HEK293 (cell line): ENCODE measurements at regions not wholly inside any gene's neighbourhood (a gene's known extent, or its start where the extent isn't known, plus 50 kb on each side); places are given as distances from the start of the nearest gene placed in this dataset.

Experiments
- CTCF ChIA-PET: fragments of 350-600 bp; formaldehyde crosslinking; extraction: SDS; loops from one replicate; lab custom pipeline; 2021; ENCODE audit warnings: antibody characterized with exemption; lab: Yijun Ruan, JAX
- POLR2A ChIA-PET: fragments of 300-600 bp; formaldehyde crosslinking; extraction: SDS; loops from one replicate; lab custom pipeline; 2020; ENCODE audit warnings: antibody characterized with exemption, inconsistent platforms; lab: Yijun Ruan, JAX
- H3K27ac ChIP-seq: fragments of 200-500 bp; sonication (Bioruptor generic); 2 replicates; pipeline ENCODE4 v1.5.1; 2014; ENCODE audit warnings: low read depth, low read length, control low read depth, inconsistent platforms; ENCODE audit errors: extremely low read depth
- H3K36me3 ChIP-seq, 2 experiments: fragments of 200-500 bp in 1 of 2; sonication (Bioruptor generic) in 1 of 2; 1 replicate in 1 of 2; 2 replicates in 1 of 2; pipeline ENCODE4 v1.5.1; 2014 to 2017; ENCODE audit warnings: inconsistent platforms in 2 of 2, low read length in 2 of 2; ENCODE audit not compliant: control insufficient read depth in 2 of 2, insufficient read depth in 1 of 2
- H3K4me1 ChIP-seq: fragments of 200-500 bp; sonication (Bioruptor generic); 2 replicates; pipeline ENCODE4 v1.5.1; 2014; ENCODE audit warnings: mild to moderate bottlenecking, low read length, inconsistent platforms; ENCODE audit not compliant: control insufficient read depth, insufficient read depth
- H3K4me3 ChIP-seq: 2 replicates; pipeline ENCODE4 v1.5.1; 2011; ENCODE audit warnings: low read depth, mild to moderate bottlenecking, control low read depth, low read length, moderate library complexity
- H3K9me3 ChIP-seq: fragments of 200-500 bp; sonication (Bioruptor generic); 2 replicates; pipeline ENCODE4 v1.5.1; 2014; ENCODE audit warnings: low read depth, low read length, inconsistent platforms; ENCODE audit not compliant: control insufficient read depth, insufficient read depth
- HOXC10 ChIP-seq: sonication (generic); formaldehyde crosslinking; IDR thresholded peaks from 2 replicates; pipeline ENCODE4 v1.8.1; 2023; ENCODE audit warnings: mild to moderate bottlenecking, missing genetic modification reagents
- KLF8 ChIP-seq: fragments of 450-650 bp; formaldehyde crosslinking; IDR thresholded peaks from 2 replicates; pipeline ENCODE4 v1.5.1; 2016; ENCODE audit warnings: missing biosample characterization, missing genetic modification characterization
- MEIS1 ChIP-seq: sonication (generic); formaldehyde crosslinking; IDR thresholded peaks from 2 replicates; pipeline ENCODE4 v1.8.1; 2022; ENCODE audit warnings: missing genetic modification reagents, mild to moderate bottlenecking, borderline replicate concordance
- SALL2 ChIP-seq: fragments of 450-650 bp; formaldehyde crosslinking; IDR thresholded peaks from 2 replicates; pipeline ENCODE4 v1.5.0; 2017; ENCODE audit warnings: missing biosample characterization, mild to moderate bottlenecking, missing genetic modification characterization, borderline replicate concordance
- ZBTB20 ChIP-seq: fragments of 450-650 bp; formaldehyde crosslinking; IDR thresholded peaks from 2 replicates; pipeline ENCODE4 v1.5.1; 2016; ENCODE audit warnings: missing biosample characterization, missing genetic modification characterization
- ZNF133 ChIP-seq: fragments of 450-650 bp; formaldehyde crosslinking; IDR thresholded peaks from 2 replicates; pipeline ENCODE4 v1.5.1; 2016; ENCODE audit warnings: missing biosample characterization, missing genetic modification characterization
- ZNF140 ChIP-seq: fragments of 450-650 bp; formaldehyde crosslinking; IDR thresholded peaks from 2 replicates; pipeline ENCODE4 v1.5.1; 2016; ENCODE audit warnings: missing biosample characterization, missing genetic modification characterization
- ZNF221 ChIP-seq: fragments of 450-650 bp; formaldehyde crosslinking; IDR thresholded peaks from 2 replicates; pipeline ENCODE4 v1.5.1; 2017; ENCODE audit warnings: missing biosample characterization, missing genetic modification characterization, borderline replicate concordance
- ZNF366 ChIP-seq: fragments of 450-650 bp; formaldehyde crosslinking; conservative IDR thresholded peaks from 2 replicates; pipeline ENCODE4 v1.5.1; 2016; ENCODE audit warnings: missing biosample characterization, missing genetic modification characterization
- ZNF423 ChIP-seq: fragments of 450-650 bp; formaldehyde crosslinking; IDR thresholded peaks from 2 replicates; pipeline ENCODE4 v1.5.1; 2016; ENCODE audit warnings: missing biosample characterization, missing genetic modification characterization
- ZNF514 ChIP-seq: fragments of 450-650 bp; formaldehyde crosslinking; IDR thresholded peaks from 2 replicates; pipeline ENCODE4 v1.5.1; 2016; ENCODE audit warnings: missing biosample characterization, missing genetic modification characterization
- ZNF544 ChIP-seq: fragments of 450-650 bp; formaldehyde crosslinking; IDR thresholded peaks from 2 replicates; pipeline ENCODE4 v1.5.0; 2017; ENCODE audit warnings: missing biosample characterization, missing genetic modification characterization
- ZNF626 ChIP-seq: fragments of 450-650 bp; sonication (Bioruptor Pico); formaldehyde crosslinking; IDR thresholded peaks from 2 replicates; pipeline ENCODE4 v1.5.1; 2018; ENCODE audit warnings: missing biosample characterization, missing genetic modification characterization, inconsistent platforms
- ZNF654 ChIP-seq: fragments of 450-650 bp; formaldehyde crosslinking; IDR thresholded peaks from 2 replicates; pipeline ENCODE4 v1.5.1; 2016; ENCODE audit warnings: low read depth, missing biosample characterization, missing genetic modification characterization
- ZSCAN23 ChIP-seq: fragments of 450-650 bp; formaldehyde crosslinking; IDR thresholded peaks from 2 replicates; pipeline ENCODE4 v1.5.1; 2016; ENCODE audit warnings: missing biosample characterization, missing genetic modification characterization
- ZSCAN30 ChIP-seq: fragments of 450-650 bp; IDR thresholded peaks from 2 replicates; pipeline ENCODE4 v1.5.1; 2018; ENCODE audit warnings: missing biosample characterization, mild to moderate bottlenecking, missing genetic modification characterization, moderate library complexity
- TF ChIP-seq, protein P1 (sequence below): fragments of 450-650 bp; formaldehyde crosslinking; IDR thresholded peaks from 2 replicates; pipeline ENCODE4 v1.5.1; 2016; ENCODE audit warnings: missing biosample characterization, missing genetic modification characterization
- TF ChIP-seq, protein P2 (sequence below): fragments of 450-650 bp; formaldehyde crosslinking; IDR thresholded peaks from 2 replicates; pipeline ENCODE4 v1.5.1; 2017; ENCODE audit warnings: missing biosample characterization, missing genetic modification characterization
- TF ChIP-seq, protein P3 (sequence below): fragments of 450-650 bp; formaldehyde crosslinking; IDR thresholded peaks from 2 replicates; pipeline ENCODE4 v1.5.1; 2016; ENCODE audit warnings: missing biosample characterization, missing genetic modification characterization
- TF ChIP-seq, protein P4 (sequence below): fragments of 450-650 bp; formaldehyde crosslinking; IDR thresholded peaks from 2 replicates; pipeline ENCODE4 v1.5.1; 2016; ENCODE audit warnings: missing biosample characterization, missing genetic modification characterization
- TF ChIP-seq, protein P5 (sequence below): fragments of 450-650 bp; formaldehyde crosslinking; IDR thresholded peaks from 2 replicates; pipeline ENCODE4 v1.5.0; 2017; ENCODE audit warnings: missing biosample characterization, missing genetic modification characterization, borderline replicate concordance

DNA sequence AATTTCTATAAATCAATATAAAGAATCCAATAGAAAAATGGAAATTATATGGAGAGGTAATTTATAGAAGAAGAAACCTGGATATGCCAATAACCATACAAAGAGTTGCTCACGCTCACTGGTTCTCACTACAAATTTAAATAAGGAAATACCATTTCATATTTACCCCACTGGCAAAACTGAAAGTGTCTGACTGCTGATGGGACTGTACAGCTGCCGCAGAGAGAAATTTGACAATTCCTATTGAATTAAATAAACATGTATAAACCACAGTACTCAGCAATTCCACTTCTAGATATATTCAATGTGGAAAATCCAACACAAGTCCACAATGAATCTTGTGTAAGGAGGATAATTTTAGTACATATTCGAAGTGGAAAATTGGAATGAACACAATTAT, 830.4 kb upstream of the GRAMD2B start:
- no peaks in the 10 kb centered on the region; the same call in 1 of the 2 replicates for H3K4me1 ChIP-seq
- H3K4me3 ChIP-seq = no peak overlapping the region
- H3K27ac ChIP-seq = no peak overlapping the region
- CTCF ChIA-PET = no interaction called here
- TF ChIP-seq ZSCAN23 (tag by site-specific recombination) = no peak
- TF ChIP-seq, protein P1, sequence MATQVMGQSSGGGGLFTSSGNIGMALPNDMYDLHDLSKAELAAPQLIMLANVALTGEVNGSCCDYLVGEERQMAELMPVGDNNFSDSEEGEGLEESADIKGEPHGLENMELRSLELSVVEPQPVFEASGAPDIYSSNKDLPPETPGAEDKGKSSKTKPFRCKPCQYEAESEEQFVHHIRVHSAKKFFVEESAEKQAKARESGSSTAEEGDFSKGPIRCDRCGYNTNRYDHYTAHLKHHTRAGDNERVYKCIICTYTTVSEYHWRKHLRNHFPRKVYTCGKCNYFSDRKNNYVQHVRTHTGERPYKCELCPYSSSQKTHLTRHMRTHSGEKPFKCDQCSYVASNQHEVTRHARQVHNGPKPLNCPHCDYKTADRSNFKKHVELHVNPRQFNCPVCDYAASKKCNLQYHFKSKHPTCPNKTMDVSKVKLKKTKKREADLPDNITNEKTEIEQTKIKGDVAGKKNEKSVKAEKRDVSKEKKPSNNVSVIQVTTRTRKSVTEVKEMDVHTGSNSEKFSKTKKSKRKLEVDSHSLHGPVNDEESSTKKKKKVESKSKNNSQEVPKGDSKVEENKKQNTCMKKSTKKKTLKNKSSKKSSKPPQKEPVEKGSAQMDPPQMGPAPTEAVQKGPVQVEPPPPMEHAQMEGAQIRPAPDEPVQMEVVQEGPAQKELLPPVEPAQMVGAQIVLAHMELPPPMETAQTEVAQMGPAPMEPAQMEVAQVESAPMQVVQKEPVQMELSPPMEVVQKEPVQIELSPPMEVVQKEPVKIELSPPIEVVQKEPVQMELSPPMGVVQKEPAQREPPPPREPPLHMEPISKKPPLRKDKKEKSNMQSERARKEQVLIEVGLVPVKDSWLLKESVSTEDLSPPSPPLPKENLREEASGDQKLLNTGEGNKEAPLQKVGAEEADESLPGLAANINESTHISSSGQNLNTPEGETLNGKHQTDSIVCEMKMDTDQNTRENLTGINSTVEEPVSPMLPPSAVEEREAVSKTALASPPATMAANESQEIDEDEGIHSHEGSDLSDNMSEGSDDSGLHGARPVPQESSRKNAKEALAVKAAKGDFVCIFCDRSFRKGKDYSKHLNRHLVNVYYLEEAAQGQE (tag by site-specific recombination) = no peak
- TF ChIP-seq ZNF544 (tag by site-specific recombination) = no peak
- no peak for TF ChIP-seq ZBTB20 (tag by site-specific recombination)
- TF ChIP-seq KLF8 = no peak
- TF ChIP-seq SALL2 (tag by site-specific recombination) = no peak
- H3K36me3 ChIP-seq = no peaks in the 10 kb centered on the region
- POLR2A ChIA-PET = no interaction called here
- no peaks in the 10 kb centered on the region for H3K9me3 ChIP-seq

DNA sequence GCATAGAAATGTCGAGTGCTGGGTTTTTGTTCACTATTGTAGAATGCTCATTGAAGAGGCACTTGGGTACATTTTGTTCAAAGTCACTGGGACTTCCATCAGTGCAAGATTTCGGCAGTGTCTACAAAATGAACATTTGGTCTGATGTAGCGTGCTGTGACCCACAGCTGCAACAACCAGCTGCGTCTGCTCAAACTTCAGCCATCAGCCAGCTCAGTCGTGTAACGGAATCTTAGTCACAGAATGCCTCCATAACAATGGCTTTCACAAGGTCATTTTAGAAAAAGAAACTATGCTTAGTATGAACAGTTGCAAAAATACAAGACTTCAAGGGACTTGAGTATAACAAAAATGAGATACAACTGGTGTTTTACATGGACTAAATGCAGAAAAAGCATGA, 828.1 kb upstream of the GRAMD2B start:
- POLR2A ChIA-PET = no interaction called here
- Histone ChIP-seq H3K9me3 (no peaks in the 10 kb centered on the region), H3K4me1 (no peaks in the 10 kb centered on the region; the same call in 1 of the 2 replicates), H3K36me3 (no peaks in the 10 kb centered on the region), H3K4me3 (no peak overlapping the region), H3K27ac (no peak overlapping the region)
- TF ChIP-seq HOXC10 (CRISPR knock-in tag) (no peak), ZNF221 (tag by site-specific recombination) (no peak), ZNF626 (tag by site-specific recombination) (no peak), ZNF366 (tag by site-specific recombination) (no peak), ZNF133 (no peak)
- TF ChIP-seq, protein P2, sequence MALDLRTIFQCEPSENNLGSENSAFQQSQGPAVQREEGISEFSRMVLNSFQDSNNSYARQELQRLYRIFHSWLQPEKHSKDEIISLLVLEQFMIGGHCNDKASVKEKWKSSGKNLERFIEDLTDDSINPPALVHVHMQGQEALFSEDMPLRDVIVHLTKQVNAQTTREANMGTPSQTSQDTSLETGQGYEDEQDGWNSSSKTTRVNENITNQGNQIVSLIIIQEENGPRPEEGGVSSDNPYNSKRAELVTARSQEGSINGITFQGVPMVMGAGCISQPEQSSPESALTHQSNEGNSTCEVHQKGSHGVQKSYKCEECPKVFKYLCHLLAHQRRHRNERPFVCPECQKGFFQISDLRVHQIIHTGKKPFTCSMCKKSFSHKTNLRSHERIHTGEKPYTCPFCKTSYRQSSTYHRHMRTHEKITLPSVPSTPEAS (tag by site-specific recombination) = no peak
- TF ChIP-seq, all 188 proteins: peak for 0
- CTCF ChIA-PET = interaction anchor here (0.6 kb wide), 1 partner anchor 223 kb away, joined by 7 read pairs; no protein-coding TSS in a partner anchor

DNA sequence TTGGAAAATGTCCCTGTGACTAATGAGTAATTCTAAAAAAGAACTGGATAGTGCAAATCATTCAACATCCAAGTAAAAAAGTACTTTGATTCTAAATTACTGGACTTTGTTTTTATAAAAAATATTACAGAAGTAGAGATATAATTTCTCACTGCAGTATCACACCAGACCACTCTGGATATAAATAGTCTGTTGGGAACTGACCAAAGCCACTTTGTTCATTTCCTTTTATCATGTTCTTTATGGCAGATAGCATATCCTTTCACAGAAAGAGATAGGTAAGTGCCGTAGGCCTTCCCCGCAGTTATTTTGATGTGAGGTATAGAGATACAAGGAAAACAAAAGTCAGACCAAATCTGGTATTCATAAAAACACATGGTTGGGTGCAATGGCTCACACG, 827.4 kb upstream of the GRAMD2B start:
- Histone ChIP-seq H3K4me1 (no peaks in the 10 kb centered on the region), H3K36me3 (no peaks in the 10 kb centered on the region), H3K27ac (no peak overlapping the region), H3K4me3 (no peak overlapping the region), H3K9me3 (no peaks in the 10 kb centered on the region)
- CTCF ChIA-PET = no interaction called here
- POLR2A ChIA-PET = no interaction called here
- TF ChIP-seq ZSCAN23 (tag by site-specific recombination) (no peak), ZNF514 (tag by site-specific recombination) (no peak), ZNF654 (tag by site-specific recombination) (no peak), ZNF423 (tag by site-specific recombination) (no peak), MEIS1 (no peak), ZSCAN30 (tag by site-specific recombination) (no peak), ZNF140 (no peak)
- TF ChIP-seq, protein P3, sequence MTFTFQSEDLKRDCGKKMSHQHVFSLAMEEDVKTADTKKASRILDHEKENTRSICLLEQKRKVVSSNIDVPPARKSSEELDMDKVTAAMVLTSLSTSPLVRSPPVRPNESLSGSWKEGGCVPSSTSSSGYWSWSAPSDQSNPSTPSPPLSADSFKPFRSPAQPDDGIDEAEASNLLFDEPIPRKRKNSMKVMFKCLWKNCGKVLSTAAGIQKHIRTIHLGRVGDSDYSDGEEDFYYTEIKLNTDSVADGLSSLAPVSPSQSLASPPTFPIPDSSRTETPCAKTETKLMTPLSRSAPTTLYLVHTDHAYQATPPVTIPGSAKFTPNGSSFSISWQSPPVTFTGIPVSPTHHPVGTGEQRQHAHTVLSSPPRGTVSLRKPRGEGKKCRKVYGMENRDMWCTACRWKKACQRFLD = no peak
- TF ChIP-seq, protein P4, sequence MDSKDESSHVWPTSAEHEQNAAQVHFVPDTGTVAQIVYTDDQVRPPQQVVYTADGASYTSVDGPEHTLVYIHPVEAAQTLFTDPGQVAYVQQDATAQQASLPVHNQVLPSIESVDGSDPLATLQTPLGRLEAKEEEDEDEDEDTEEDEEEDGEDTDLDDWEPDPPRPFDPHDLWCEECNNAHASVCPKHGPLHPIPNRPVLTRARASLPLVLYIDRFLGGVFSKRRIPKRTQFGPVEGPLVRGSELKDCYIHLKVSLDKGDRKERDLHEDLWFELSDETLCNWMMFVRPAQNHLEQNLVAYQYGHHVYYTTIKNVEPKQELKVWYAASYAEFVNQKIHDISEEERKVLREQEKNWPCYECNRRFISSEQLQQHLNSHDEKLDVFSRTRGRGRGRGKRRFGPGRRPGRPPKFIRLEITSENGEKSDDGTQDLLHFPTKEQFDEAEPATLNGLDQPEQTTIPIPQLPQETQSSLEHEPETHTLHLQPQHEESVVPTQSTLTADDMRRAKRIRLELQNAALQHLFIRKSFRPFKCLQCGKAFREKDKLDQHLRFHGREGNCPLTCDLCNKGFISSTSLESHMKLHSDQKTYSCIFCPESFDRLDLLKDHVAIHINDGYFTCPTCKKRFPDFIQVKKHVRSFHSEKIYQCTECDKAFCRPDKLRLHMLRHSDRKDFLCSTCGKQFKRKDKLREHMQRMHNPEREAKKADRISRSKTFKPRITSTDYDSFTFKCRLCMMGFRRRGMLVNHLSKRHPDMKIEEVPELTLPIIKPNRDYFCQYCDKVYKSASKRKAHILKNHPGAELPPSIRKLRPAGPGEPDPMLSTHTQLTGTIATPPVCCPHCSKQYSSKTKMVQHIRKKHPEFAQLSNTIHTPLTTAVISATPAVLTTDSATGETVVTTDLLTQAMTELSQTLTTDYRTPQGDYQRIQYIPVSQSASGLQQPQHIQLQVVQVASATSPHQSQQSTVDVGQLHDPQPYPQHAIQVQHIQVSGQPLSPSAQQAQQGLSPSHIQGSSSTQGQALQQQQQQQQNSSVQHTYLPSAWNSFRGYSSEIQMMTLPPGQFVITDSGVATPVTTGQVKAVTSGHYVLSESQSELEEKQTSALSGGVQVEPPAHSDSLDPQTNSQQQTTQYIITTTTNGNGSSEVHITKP (tag by site-specific recombination) = no peak
- TF ChIP-seq, protein P5, sequence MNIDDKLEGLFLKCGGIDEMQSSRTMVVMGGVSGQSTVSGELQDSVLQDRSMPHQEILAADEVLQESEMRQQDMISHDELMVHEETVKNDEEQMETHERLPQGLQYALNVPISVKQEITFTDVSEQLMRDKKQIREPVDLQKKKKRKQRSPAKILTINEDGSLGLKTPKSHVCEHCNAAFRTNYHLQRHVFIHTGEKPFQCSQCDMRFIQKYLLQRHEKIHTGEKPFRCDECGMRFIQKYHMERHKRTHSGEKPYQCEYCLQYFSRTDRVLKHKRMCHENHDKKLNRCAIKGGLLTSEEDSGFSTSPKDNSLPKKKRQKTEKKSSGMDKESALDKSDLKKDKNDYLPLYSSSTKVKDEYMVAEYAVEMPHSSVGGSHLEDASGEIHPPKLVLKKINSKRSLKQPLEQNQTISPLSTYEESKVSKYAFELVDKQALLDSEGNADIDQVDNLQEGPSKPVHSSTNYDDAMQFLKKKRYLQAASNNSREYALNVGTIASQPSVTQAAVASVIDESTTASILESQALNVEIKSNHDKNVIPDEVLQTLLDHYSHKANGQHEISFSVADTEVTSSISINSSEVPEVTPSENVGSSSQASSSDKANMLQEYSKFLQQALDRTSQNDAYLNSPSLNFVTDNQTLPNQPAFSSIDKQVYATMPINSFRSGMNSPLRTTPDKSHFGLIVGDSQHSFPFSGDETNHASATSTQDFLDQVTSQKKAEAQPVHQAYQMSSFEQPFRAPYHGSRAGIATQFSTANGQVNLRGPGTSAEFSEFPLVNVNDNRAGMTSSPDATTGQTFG = no peak
